ENCODE measurements at regions not wholly inside any gene's neighbourhood (a gene's known extent, or its start where the extent isn't known, plus 50 kb on each side); places are given as distances from the start of the nearest gene placed in this dataset.
"Not testable (repeated sequence)": the region's sequence is repeated elsewhere in the genome, so short reads cannot be mapped to it uniquely, and the experiment has no call there.

DNA sequence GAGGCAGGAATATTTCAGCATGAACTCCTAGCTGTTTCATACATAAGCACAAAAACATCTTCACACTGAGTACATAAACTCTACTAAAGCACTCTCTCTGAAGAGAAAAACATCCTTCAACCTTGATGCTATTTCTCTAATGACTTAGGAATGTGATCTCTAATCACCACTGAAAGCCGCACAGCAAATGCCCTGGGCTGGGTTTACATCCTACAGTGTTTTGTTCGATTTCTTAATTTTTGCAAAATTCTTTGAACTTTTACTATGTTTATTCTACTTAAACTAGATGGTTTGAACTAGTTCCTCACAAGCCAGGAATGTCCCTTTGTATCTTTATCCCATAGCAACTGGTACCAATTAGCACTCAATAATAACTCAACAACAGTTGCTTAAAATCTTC is 130.9 kb upstream of the ABI3BP start:
- no peak overlapping the region for H3K27ac ChIP-seq
- TF ChIP-seq, protein P1, sequence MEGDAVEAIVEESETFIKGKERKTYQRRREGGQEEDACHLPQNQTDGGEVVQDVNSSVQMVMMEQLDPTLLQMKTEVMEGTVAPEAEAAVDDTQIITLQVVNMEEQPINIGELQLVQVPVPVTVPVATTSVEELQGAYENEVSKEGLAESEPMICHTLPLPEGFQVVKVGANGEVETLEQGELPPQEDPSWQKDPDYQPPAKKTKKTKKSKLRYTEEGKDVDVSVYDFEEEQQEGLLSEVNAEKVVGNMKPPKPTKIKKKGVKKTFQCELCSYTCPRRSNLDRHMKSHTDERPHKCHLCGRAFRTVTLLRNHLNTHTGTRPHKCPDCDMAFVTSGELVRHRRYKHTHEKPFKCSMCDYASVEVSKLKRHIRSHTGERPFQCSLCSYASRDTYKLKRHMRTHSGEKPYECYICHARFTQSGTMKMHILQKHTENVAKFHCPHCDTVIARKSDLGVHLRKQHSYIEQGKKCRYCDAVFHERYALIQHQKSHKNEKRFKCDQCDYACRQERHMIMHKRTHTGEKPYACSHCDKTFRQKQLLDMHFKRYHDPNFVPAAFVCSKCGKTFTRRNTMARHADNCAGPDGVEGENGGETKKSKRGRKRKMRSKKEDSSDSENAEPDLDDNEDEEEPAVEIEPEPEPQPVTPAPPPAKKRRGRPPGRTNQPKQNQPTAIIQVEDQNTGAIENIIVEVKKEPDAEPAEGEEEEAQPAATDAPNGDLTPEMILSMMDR (conservative IDR thresholded peaks at IDR 0.05), result no peak

GRCh38 chr3:101123081-101123480 is 129.9 kb upstream of the ABI3BP start:
- TF ChIP-seq, protein P1 (conservative IDR thresholded peaks at IDR 0.05), result no peak
- H3K27ac ChIP-seq, result no peak overlapping the region

DNA sequence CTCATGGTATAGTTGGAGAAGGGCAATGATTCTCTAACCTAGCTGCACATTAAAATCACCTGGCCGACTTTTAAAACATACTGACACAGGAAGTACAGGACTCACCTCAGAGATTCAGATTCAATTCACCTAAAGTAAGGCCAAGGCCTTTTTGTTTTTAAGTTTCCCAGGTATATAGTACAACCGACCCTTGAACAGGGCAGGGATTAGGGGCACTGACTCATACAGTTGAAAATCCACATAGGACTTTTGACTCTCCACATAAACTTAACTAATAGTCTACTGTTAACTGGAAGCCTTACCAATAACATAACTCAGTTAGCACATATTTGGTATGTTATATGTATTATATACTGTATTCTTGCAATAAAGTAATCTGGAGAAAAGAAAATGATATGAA is 129.5 kb upstream of the ABI3BP start:
- TF ChIP-seq, protein P1 (conservative IDR thresholded peaks at IDR 0.05), result no peak

DNA sequence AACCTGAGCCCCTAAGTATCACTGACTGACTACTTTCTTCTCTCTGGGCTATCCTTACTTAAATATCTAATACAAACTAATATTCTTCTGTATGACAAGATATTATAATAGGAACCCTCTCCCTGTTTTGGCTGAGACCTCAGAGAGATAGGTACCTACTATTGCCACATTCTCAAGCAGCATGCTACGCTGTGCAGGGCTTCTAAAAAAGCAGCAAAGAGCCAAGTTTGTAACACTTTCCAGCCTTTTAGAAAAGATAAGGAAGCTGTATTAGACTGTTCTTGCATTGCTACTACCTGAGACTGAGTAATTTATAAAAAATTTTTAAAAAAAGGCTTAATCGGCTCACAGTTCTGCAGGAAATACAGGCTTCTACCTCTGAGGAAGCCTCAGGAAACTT is 126.8 kb upstream of the ABI3BP start:
- TF ChIP-seq, protein P1 (conservative IDR thresholded peaks at IDR 0.05), result no peak

More for the DNA sequence above, 129.5 kb upstream of the ABI3BP start:
- H3K27ac ChIP-seq, result no peak overlapping the region

DNA sequence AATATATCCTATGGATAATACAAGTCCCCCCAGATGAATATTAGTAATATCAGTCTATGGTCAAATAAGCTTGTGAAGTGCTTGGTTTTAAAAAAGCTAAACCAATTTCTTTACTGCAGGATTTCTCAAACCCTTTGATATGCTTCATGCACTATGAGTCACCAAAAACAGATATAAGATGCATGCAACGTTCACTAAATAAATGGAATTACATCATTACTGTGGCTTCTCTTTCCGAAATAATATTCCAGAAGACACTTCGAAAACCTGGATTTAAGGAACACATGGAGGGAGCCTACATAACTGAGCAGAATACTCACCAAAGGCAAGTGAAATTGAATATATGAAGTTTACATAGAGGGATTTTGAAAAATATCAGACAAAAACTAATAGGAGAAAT is 126.3 kb upstream of the ABI3BP start:
- TF ChIP-seq, protein P1 (conservative IDR thresholded peaks at IDR 0.05), result no peak
- no peak overlapping the region for H3K27ac ChIP-seq

More for the DNA sequence above, 126.8 kb upstream of the ABI3BP start:
- H3K27ac ChIP-seq, result no peak overlapping the region

DNA sequence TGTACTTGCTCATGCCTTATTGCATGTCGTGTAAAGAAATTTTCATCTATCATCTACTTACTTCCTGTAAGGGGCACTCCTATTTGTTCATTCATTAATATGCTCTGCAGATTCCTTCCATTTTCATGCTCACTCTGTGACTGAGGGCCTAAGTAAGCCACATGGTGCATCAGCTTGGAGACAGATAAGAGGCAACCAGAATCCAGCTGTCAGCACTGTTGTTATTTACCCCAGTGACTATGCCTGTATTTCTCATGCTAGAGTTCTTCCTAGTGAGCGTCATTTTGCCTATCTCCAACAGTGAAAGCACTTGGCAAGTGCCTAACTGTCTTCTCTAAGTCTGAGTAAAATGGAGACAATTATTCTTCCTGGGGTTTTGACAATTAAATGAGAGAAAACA is 124.8 kb upstream of the ABI3BP start:
- TF ChIP-seq, protein P1 (conservative IDR thresholded peaks at IDR 0.05), result no peak
- H3K27ac ChIP-seq, result no peak overlapping the region

GRCh38 chr3:101117465-101117864 is 124.2 kb upstream of the ABI3BP start:
- TF ChIP-seq, protein P1 (conservative IDR thresholded peaks at IDR 0.05), result no peak
- H3K27ac ChIP-seq, result no peak overlapping the region

DNA sequence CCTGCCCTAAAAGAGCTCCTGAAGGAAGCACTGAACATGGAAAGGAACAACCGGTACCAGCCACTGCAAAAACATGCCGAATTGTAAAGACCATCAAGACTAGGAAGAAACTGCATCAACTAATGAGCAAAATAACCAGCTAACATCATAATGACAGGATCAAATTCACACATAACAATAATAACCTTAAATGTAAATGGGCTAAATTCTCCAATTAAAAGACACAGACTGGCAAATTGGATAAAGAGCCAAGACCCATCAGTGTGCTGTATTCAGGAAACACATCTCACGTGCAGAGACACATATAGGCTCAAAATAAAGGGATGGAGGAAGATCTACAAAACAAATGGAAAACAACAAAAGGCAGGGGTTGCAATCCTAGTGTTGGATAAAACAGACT is 117.1 kb upstream of the ABI3BP start:
- not testable (repeated sequence) for H3K27ac ChIP-seq

Data from VCaP (cell line).